22Rv1 (cell line): ENCODE measurements at regions not wholly inside any gene's neighbourhood (a gene's known extent, or its start where the extent isn't known, plus 50 kb on each side); places are given as distances from the start of the nearest gene placed in this dataset.

Source experiments
- H3K27ac ChIP-seq: fragments of 450-650 bp; 2 replicates; pipeline ENCODE4 v1.5.1; 2017
- ZFX ChIP-seq: fragments of 450-650 bp; IDR thresholded peaks from 2 replicates; pipeline ENCODE4 v1.6.1; 2017; ENCODE audit warnings: antibody characterized with exemption, borderline replicate concordance
- TF ChIP-seq, protein P1 (sequence below): fragments of 450-650 bp; IDR thresholded peaks from 2 replicates; pipeline ENCODE4 v1.5.1; 2017; ENCODE audit warnings: mild to moderate bottlenecking

GRCh38 chr20:43295263-43295662 is 105.6 kb upstream of the PTPRT start:
- H3K27ac ChIP-seq = no peak overlapping the region
- no peak for TF ChIP-seq ZFX
- TF ChIP-seq, protein P1, sequence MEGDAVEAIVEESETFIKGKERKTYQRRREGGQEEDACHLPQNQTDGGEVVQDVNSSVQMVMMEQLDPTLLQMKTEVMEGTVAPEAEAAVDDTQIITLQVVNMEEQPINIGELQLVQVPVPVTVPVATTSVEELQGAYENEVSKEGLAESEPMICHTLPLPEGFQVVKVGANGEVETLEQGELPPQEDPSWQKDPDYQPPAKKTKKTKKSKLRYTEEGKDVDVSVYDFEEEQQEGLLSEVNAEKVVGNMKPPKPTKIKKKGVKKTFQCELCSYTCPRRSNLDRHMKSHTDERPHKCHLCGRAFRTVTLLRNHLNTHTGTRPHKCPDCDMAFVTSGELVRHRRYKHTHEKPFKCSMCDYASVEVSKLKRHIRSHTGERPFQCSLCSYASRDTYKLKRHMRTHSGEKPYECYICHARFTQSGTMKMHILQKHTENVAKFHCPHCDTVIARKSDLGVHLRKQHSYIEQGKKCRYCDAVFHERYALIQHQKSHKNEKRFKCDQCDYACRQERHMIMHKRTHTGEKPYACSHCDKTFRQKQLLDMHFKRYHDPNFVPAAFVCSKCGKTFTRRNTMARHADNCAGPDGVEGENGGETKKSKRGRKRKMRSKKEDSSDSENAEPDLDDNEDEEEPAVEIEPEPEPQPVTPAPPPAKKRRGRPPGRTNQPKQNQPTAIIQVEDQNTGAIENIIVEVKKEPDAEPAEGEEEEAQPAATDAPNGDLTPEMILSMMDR = no peak

GRCh38 chr20:43294031-43294430 is 104.3 kb upstream of the PTPRT start:
- TF ChIP-seq, protein P1 = no peak
- TF ChIP-seq ZFX = no peak
- no peak overlapping the region for H3K27ac ChIP-seq

- TF ChIP-seq, protein P1 = no peak
- no peak for TF ChIP-seq ZFX
- H3K27ac ChIP-seq = no peak overlapping the region
Measured at GRCh38 chr20:43293068-43293786, 103.5 kb upstream of the PTPRT start.

DNA sequence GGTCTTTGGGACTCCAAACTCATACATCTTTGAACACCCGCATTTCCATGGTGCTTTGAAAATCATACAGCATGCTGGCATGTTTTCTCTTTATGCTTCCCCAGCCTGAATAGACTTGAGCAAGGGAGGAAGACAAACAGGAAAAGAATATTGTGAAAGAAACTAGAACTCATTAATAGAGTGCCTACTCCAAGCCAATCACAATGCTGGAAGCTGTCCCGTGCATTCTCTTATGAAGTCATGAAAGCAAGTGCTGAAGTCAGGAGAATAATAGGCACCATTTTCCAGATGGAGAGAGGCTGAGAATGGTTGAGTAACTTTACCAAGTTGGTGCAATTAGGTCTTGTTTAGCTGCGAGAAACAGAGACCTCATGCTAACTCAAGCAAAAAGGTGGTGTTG is 102.5 kb upstream of the PTPRT start:
- H3K27ac ChIP-seq = no peak overlapping the region
- TF ChIP-seq, protein P1 = no peak
- TF ChIP-seq ZFX = no peak

DNA sequence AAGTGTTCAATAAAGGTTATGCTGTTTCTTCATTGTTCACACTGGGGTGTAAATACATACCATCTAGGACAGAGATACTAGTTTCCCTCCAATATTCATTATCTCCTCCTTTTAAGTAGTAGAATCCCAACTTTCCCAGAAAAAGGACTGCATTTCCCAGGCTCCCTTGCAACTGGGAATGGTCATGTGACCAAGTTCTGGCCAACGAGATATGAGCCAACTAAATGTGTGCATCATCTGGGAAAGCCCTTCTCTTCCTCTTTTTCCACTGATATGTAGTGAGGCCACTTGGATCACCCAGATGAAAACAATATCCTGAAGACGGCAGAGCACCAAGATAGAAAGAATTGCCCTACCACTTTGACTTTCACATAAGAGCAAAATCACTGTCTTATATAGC is 97.9 kb upstream of the PTPRT start:
- TF ChIP-seq, protein P1 = no peak
- TF ChIP-seq ZFX = no peak
- no peak overlapping the region for H3K27ac ChIP-seq

DNA sequence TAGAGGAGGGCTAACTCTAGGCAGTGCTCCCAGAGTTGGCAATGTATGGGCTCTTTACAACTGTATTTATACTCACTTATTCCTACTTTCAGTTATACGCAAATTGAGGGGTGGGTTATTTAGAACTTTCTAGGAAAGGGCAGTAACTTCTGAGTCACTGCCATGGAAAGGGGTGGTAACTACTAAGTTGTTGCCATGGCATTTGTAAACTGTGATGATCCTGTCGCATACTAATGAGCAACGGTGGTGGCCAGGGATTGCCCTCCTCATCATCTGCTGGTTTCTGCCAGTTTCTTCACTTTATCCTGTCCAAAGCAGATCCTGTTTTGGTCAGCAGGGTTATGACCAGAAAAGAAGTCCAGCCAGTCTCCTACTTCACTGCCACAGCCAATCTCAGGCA is 95.5 kb upstream of the PTPRT start:
- H3K27ac ChIP-seq = no peak overlapping the region
- no peak for TF ChIP-seq ZFX
- TF ChIP-seq, protein P1 = no peak

DNA sequence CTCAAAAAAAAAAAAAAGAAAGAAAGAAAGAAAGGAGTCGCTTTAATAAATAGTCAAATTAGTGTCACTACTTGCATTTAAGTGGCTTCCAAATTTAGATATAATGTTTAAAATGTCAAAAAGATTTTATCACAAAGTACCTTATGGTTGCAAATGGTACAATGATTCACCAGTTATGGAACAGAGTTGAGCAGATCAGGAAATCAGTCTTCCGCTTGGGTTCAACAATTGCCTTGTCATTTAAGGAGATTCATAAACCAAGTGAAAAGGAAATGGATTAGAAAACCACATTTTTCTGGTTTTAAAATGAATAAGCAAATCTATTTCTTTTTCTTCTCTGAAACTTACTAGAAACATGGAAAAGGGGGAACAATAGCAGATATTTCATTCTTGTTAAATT is 94.8 kb upstream of the PTPRT start:
- TF ChIP-seq ZFX = no peak
- TF ChIP-seq, protein P1 = no peak

More for the DNA sequence above, 94.8 kb upstream of the PTPRT start:
- no peak overlapping the region for H3K27ac ChIP-seq
